Ovary (tissue), 3 donors: ENCODE measurements at regions not wholly inside any gene's neighbourhood (a gene's known extent, or its start where the extent isn't known, plus 50 kb on each side); places are given as distances from the start of the nearest gene placed in this dataset.

Source experiments
- CTCF ChIP-seq, 3 donors: fragments of 450-650 bp in 2 of 3; fragments of 200-600 bp in 1 of 3; IDR thresholded peaks; one replicate each; pipeline versions ENCODE4 v1.5.1 to v1.8.0; 2016 to 2022; ENCODE audit warnings: antibody characterized with exemption in 3 of 3, mild to moderate bottlenecking in 1 of 3
- EP300 ChIP-seq: sonication (generic); formaldehyde crosslinking; IDR thresholded peaks from one replicate; pipeline ENCODE4 v1.6.1; 2017; ENCODE audit warnings: antibody characterized with exemption
- POLR2A ChIP-seq: fragments of 450-650 bp; IDR thresholded peaks from one replicate; pipeline ENCODE4 v1.6.1; 2017; ENCODE audit warnings: antibody characterized with exemption, mild to moderate bottlenecking, moderate library complexity
- donor health status: DM: no; HTN: no; CAD: no.

- no peak for TF ChIP-seq CTCF (IDR thresholded peaks at IDR 0.05)
- no peak for TF ChIP-seq POLR2A
- TF ChIP-seq EP300 = no peak
Measured at GRCh38 chr3:89017531-89017930, 89.9 kb upstream of the EPHA3 start.
